PC-3 (cell line): ENCODE measurements at regions not wholly inside any gene's neighbourhood (a gene's known extent, or its start where the extent isn't known, plus 50 kb on each side); places are given as distances from the start of the nearest gene placed in this dataset.

ENCODE experiments used
- EZH2 ChIP-seq: fragments of 300-600 bp; sonication (generic); IDR thresholded peaks from one replicate; pipeline ENCODE4 v1.6.1; 2017; ENCODE audit warnings: antibody characterized with exemption, mild to moderate bottlenecking, low read length; ENCODE audit not compliant: unreplicated experiment
- EZH2phosphoT487 ChIP-seq: fragments of 300-600 bp; sonication (generic); IDR thresholded peaks from 2 replicates; pipeline ENCODE4 v1.6.1; 2018; ENCODE audit warnings: mild to moderate bottlenecking, antibody characterized with exemption, low read length, borderline replicate concordance
- TF ChIP-seq, protein P1 (sequence below): fragments of 300-600 bp; sonication (generic); conservative IDR thresholded peaks from 2 replicates; pipeline ENCODE4 v1.5.1; 2017; ENCODE audit warnings: antibody characterized with exemption, low read depth, mild to moderate bottlenecking, low read length

DNA sequence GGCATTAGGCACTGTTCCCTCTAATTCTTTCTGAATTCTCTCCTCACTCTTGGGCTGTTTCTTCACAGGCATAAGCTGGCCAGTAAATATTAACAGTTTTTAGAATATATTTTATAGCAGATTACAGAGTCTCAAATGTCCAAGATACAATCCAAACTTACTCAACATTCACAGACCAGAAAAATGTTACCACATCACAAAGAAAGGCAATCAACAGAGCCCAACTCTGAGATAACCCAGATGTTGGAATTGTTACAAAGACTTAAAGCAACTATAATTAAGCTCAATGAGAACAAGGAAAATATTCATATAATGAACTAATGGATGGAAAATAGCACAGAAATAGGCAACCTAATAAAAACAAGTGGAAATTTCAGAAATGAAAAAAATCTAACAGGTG, 401.1 kb upstream of the RGMB start:
- TF ChIP-seq, protein P1, sequence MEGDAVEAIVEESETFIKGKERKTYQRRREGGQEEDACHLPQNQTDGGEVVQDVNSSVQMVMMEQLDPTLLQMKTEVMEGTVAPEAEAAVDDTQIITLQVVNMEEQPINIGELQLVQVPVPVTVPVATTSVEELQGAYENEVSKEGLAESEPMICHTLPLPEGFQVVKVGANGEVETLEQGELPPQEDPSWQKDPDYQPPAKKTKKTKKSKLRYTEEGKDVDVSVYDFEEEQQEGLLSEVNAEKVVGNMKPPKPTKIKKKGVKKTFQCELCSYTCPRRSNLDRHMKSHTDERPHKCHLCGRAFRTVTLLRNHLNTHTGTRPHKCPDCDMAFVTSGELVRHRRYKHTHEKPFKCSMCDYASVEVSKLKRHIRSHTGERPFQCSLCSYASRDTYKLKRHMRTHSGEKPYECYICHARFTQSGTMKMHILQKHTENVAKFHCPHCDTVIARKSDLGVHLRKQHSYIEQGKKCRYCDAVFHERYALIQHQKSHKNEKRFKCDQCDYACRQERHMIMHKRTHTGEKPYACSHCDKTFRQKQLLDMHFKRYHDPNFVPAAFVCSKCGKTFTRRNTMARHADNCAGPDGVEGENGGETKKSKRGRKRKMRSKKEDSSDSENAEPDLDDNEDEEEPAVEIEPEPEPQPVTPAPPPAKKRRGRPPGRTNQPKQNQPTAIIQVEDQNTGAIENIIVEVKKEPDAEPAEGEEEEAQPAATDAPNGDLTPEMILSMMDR = no peak
- no peak for TF ChIP-seq EZH2
- TF ChIP-seq EZH2phosphoT487 = no peak
